K562 (cell line): ENCODE measurements at regions not wholly inside any gene's neighbourhood (a gene's known extent, or its start where the extent isn't known, plus 50 kb on each side); places are given as distances from the start of the nearest gene placed in this dataset.

Experiments used
- ZNF561 ChIP-seq: fragments of 450-650 bp; formaldehyde crosslinking; conservative IDR thresholded peaks from 2 replicates; pipeline ENCODE4 v1.4.0; 2020; ENCODE audit warnings: mild to moderate bottlenecking, moderate library complexity
- TF ChIP-seq, protein P1 (sequence below), 2 experiments: fragments of 450-650 bp; IDR thresholded peaks; 2 replicates each; pipeline ENCODE4 v1.6.1; 2016; ENCODE audit warnings: mild to moderate bottlenecking in 2 of 2, borderline replicate concordance in 1 of 2, low read depth in 1 of 2, moderate library complexity in 1 of 2

- TF ChIP-seq, protein P1, sequence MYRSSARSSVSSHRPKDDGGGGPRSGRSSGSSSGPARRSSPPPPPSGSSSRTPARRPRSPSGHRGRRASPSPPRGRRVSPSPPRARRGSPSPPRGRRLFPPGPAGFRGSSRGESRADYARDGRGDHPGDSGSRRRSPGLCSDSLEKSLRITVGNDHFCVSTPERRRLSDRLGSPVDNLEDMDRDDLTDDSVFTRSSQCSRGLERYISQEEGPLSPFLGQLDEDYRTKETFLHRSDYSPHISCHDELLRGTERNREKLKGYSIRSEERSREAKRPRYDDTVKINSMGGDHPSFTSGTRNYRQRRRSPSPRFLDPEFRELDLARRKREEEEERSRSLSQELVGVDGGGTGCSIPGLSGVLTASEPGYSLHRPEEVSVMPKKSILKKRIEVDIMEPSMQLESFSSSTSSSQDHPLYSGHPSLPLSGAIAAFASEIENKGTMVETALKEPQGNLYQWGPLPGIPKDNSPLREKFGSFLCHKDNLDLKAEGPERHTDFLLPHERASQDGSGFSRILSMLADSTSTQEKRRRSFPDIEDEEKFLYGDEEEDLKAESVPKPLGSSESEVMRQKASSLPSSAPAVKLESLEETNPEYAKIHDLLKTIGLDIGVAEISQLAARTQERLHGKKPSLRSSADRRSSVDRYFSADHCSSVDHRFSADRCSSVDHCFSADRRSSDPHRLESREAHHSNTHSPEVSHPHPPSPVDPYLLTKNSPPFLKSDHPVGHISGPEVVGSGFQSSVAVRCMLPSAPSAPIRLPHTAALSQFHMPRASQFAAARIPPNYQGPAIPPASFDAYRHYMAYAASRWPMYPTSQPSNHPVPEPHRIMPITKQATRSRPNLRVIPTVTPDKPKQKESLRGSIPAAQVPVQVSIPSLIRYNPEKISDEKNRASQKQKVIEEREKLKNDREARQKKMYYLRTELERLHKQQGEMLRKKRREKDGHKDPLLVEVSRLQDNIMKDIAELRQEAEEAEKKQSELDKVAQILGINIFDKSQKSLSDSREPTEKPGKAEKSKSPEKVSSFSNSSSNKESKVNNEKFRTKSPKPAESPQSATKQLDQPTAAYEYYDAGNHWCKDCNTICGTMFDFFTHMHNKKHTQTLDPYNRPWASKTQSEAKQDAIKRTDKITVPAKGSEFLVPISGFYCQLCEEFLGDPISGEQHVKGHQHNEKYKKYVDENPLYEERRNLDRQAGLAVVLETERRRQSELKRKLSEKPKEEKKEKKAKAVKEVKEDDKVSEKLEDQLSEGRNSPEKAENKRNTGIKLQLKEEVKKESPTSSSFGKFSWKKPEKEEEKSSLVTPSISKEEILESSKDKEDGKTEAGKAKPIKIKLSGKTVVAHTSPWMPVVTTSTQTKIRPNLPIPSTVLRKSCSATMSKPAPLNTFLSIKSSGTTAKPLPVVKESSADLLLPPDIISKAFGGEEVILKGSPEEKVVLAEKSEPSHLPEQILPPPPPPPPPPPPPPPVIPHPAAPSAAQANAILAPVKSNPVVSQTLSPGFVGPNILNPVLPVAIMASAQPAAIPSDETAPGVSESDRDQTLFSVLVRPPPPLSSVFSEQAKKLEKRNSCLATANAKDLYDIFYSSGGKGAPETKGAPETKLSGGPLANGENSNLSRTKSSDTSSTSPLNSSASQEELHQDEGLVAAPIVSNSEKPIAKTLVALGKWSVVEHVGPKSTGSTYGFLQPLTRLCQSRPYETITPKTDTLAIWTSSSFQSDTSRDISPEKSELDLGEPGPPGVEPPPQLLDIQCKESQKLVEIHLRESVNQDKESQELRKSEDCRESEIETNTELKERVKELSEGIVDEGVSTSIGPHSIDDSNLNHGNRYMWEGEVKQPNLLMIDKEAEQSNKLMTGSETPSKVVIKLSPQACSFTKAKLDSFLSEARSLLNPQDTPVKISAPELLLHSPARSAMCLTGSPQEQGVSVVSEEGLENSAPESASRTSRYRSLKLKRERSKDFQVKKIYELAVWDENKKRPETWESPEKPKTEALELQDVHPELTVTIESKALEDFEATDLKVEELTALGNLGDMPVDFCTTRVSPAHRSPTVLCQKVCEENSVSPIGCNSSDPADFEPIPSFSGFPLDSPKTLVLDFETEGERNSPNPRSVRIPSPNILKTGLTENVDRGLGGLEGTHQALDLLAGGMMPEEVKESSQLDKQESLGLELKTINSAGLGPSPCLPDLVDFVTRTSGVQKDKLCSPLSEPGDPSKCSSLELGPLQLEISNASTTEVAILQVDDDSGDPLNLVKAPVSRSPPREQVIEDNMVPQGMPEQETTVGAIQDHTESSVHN (IDR thresholded peaks at IDR 0.05; ENCODE audit: borderline replicate concordance in 1 of 2, low read depth in 1 of 2): no peak
- no peak for TF ChIP-seq ZNF561
These were observed 91.5 kb downstream of the MIAT start (continued) for GRCh38 chr22:26748845-26749244.
